ENCODE measurements at regions not wholly inside any gene's neighbourhood (a gene's known extent, or its start where the extent isn't known, plus 50 kb on each side); places are given as distances from the start of the nearest gene placed in this dataset.
"Not testable (repeated sequence)": the region's sequence is repeated elsewhere in the genome, so short reads cannot be mapped to it uniquely, and the experiment has no call there.

DNA sequence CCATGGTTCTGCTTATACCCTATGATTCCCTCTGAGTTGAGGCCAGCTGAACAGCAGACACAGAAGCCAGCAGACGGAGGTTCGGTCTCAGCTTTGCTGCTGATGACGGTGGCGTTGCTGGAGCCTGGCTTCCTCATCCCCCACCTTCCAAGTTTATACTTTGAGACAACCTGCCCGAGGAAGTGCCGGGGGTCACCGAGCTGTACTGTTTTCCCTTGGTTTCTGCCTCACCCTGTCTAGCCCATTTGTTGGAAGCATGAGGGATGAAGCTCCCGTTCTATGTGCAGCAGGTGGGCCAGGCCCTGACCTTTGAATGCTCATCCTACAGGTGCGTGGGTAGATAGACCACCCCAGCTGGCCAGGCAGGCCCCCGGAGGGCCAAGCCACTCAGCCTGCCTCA lies 117.3 kb downstream of the MYCN start:
- ChIA-PET CTCF (no interaction called here), POLR2A (no interaction called here)
- WGBS (ENCODE audit: insufficient coverage), result 97% methylated on average over 10 of the region's 10 CpGs

DNA sequence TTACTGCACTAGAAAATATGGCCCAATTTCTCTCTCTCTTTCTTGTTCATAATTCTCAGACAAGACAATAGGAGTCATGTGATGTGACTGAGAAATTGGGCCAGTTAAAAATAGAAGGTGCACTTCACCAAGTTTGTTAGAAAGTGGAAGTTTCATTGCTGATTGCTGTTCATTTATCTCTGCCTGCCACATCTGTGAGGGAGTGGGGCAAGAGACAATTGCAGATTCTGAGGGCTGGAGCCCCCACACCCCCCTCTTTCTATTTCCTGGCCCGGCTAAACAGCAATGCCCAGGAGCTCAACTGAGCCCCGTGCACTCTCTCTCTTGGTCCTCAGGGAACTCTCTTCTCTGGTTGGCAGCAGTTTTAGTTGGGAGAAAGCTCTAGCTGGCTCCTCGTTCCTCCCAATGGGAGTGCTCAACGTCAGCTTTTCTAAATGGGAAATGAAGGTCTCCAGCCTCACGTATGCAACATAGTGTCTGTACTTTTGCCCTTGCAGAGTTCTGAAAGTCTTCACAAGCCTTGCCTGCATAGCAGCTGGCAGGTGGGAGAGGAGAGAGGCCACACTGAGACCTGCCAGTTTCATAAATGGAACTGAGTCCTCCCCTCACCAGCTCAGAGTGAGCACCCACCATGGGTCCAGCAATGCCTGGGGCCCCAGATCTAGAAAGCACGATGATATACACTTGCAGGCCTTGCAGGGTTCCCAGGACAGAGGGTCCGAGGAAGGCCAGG lies 115.7 kb downstream of the MYCN start:
- peaks cover 0 to 3% (median 0%) of the 10 kb centered on the region in 5 experiments for H3K9me3 ChIP-seq (ENCODE audit: control extremely low read depth in 1 of 5, control insufficient read depth in 4 of 5, insufficient read depth in 2 of 5, low read depth in 1 of 5, low read length in 4 of 5)
- ChIA-PET CTCF (no interaction called here), POLR2A (no interaction called here)
- H3K4me3 ChIP-seq (ENCODE audit: control insufficient read depth in 1 of 7, extremely low read depth in 1 of 7, insufficient read depth in 4 of 7, low read depth in 2 of 7, low read length in 6 of 7), result peak overlapping the region in 4 of 7 experiments; percentile 5 to 38 (median 28)
- H3K36me3 ChIP-seq (ENCODE audit: control insufficient read depth in 4 of 4, insufficient read depth in 4 of 4, low read length in 3 of 4), result no peaks in the 10 kb centered on the region
- peak in 2 of 3 donors; percentile 48 to 68 for DNase-seq
- no peak overlapping the region for H3K27ac ChIP-seq (ENCODE audit: insufficient read depth in 1 of 2, low read depth in 1 of 2, low read length in 2 of 2, poor library complexity in 1 of 2, severe bottlenecking in 2 of 2)
- peaks cover 5 to 16% (median 10%) of the 10 kb centered on the region in 4 experiments for H3K4me1 ChIP-seq (ENCODE audit: control extremely low read depth in 1 of 4, control insufficient read depth in 4 of 4, insufficient read depth in 4 of 4, low read length in 3 of 4)
- 48% methylated on average over 5 of the region's 7 CpGs for WGBS (ENCODE audit: insufficient coverage)
- no peaks in the 10 kb centered on the region for H3K27me3 ChIP-seq (replicated peaks in 2 of 5; ENCODE audit: control insufficient read depth in 4 of 5, insufficient read depth in 5 of 5, low read length in 4 of 5)

More for the DNA sequence above, 117.3 kb downstream of the MYCN start:
- H3K36me3 ChIP-seq (ENCODE audit: control insufficient read depth in 4 of 4, insufficient read depth in 4 of 4, low read length in 3 of 4), result no peaks in the 10 kb centered on the region
- DNase-seq, result no peak
- peaks cover 5 to 16% (median 10%) of the 10 kb centered on the region in 4 experiments for H3K4me1 ChIP-seq (ENCODE audit: control extremely low read depth in 1 of 4, control insufficient read depth in 4 of 4, insufficient read depth in 4 of 4, low read length in 3 of 4)
- no peak overlapping the region for H3K27ac ChIP-seq (ENCODE audit: insufficient read depth in 1 of 2, low read depth in 1 of 2, low read length in 2 of 2, poor library complexity in 1 of 2, severe bottlenecking in 2 of 2)
- H3K4me3 ChIP-seq (ENCODE audit: control insufficient read depth in 1 of 7, extremely low read depth in 1 of 7, insufficient read depth in 4 of 7, low read depth in 2 of 7, low read length in 6 of 7), result no peak overlapping the region
- no peaks in the 10 kb centered on the region for H3K27me3 ChIP-seq (replicated peaks in 2 of 5; ENCODE audit: control insufficient read depth in 4 of 5, insufficient read depth in 5 of 5, low read length in 4 of 5)
- peaks cover 0 to 5% (median 1%) of the 10 kb centered on the region in 5 experiments for H3K9me3 ChIP-seq (ENCODE audit: control extremely low read depth in 1 of 5, control insufficient read depth in 4 of 5, insufficient read depth in 2 of 5, low read depth in 1 of 5, low read length in 4 of 5)

DNA sequence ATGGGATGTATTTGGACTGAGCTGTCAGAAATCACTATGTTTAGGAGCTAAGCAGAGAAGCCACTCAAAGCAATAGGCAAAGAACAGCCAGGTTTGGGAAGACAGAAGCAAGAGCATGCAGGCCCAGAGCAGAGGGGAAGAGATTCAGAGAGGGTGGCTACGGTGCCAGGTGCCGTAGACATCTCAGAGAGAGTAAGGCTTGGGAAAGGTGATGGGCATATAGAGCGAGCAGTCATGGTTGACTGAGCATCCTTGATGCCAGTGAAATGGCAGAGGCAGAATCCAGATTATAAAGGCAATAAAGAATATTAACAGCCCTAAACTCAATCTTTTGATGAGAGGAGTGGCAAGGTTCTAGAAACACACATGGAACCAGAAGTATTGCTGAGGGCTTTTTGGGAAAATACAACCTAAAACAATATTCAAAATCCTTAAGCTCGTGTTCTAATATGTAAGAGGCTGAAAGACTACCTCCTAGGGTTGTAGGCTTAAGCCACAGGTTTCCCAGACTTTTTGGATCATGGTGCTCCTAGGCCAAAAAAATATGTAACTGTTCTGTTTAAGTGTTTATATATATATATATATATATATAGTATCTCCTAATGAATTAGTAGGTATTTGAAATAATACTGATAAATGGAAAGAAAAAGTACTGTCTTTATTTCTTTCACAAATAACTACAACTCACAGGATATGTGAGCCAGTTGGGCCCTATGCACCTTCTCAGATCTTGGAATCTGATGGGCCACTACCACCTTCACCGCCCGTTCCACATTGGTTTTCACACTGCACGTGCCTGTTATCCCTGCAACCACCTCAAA lies 113.3 kb downstream of the MYCN start:
- POLR2A ChIA-PET, result no interaction called here
- Histone ChIP-seq H3K9me3 (ENCODE audit: control extremely low read depth in 1 of 5, control insufficient read depth in 4 of 5, insufficient read depth in 2 of 5, low read depth in 1 of 5, low read length in 4 of 5) (peaks cover 0 to 3% (median 0%) of the 10 kb centered on the region in 5 experiments), H3K4me1 (ENCODE audit: control extremely low read depth in 1 of 4, control insufficient read depth in 4 of 4, insufficient read depth in 4 of 4, low read length in 3 of 4) (peaks cover 5 to 16% (median 10%) of the 10 kb centered on the region in 4 experiments), H3K27me3 (replicated peaks in 2 of 5; ENCODE audit: control insufficient read depth in 4 of 5, insufficient read depth in 5 of 5, low read length in 4 of 5) (no peaks in the 10 kb centered on the region), H3K4me3 (ENCODE audit: control insufficient read depth in 1 of 7, extremely low read depth in 1 of 7, insufficient read depth in 4 of 7, low read depth in 2 of 7, low read length in 6 of 7) (no peak overlapping the region), H3K27ac (ENCODE audit: insufficient read depth in 1 of 2, low read depth in 1 of 2, low read length in 2 of 2, poor library complexity in 1 of 2, severe bottlenecking in 2 of 2) (no peak overlapping the region), H3K36me3 (ENCODE audit: control insufficient read depth in 4 of 4, insufficient read depth in 4 of 4, low read length in 3 of 4) (no peaks in the 10 kb centered on the region)
- 100% methylated on average over 5 of the region's 7 CpGs for WGBS (ENCODE audit: insufficient coverage)
- no peak for DNase-seq
- CTCF ChIA-PET, result interaction anchor here (0.6 kb wide), 1 partner anchor 1234 kb away, joined by 3 read pairs; no protein-coding TSS in a partner anchor

DNA sequence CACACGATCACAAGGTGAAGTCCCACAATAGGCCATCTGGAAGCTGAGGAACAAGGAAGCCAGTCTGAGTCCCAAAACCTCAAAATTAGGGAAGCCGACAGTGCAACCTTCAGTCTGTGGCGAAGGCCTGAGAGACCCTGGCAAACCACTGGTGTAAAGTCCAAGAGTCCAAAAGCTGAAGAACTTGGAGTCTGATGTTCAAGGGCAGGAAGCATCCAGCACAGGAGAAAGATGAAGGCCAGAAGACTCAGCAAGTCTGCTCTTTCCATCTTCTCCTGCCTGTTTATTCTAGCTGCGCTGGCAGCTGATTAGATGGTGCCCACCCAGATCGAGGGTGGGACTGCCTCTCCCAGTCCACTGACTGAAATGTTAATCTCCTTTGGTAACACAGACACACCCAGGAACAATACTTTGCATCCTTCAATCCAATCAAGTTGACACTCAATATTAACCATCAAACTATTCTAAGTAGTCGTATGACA lies 112.3 kb downstream of the MYCN start:
- CTCF ChIA-PET, result not testable (repeated sequence)

DNA sequence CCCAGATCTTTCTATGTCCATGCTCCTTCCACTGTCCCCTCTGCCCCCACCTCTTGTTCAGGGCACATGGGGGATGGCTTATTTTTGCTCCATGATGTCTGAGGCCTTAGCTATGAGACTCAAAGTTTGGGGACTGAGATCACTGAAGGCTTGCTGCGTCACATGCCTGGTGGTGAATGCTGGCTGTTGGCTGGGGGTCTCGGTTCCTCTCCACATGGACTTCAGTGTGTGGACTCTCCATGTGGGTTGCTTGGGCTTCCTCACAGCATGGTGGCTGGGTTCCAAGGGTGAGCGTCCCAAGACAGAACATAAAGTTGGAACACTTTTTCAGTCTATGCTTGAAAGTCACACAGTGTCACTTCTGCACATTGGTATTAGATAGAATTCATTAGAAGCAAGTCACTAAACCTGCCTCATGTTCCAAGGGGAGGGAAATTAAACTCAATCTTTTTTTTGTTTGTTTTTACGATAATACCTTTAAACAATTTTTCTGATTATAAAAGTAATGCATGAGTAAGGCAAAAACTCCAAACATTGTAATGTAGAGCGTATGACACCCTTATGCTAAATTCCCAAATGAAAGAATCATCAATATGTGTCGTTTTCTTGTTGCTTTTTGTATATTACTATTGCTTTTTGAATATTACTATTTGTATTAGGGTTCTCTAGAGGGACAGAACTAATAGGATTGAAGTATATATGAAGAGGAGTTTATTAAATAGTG lies 111.7 kb downstream of the MYCN start:
- CTCF ChIA-PET, result no interaction called here
- Histone ChIP-seq H3K4me1 (ENCODE audit: control extremely low read depth in 1 of 4, control insufficient read depth in 4 of 4, insufficient read depth in 4 of 4, low read length in 3 of 4) (peaks cover 5 to 16% (median 10%) of the 10 kb centered on the region in 4 experiments), H3K9me3 (ENCODE audit: control extremely low read depth in 1 of 5, control insufficient read depth in 4 of 5, insufficient read depth in 2 of 5, low read depth in 1 of 5, low read length in 4 of 5) (peaks cover 0 to 3% (median 0%) of the 10 kb centered on the region in 5 experiments), H3K36me3 (ENCODE audit: control insufficient read depth in 4 of 4, insufficient read depth in 4 of 4, low read length in 3 of 4) (no peaks in the 10 kb centered on the region), H3K27ac (ENCODE audit: insufficient read depth in 1 of 2, low read depth in 1 of 2, low read length in 2 of 2, poor library complexity in 1 of 2, severe bottlenecking in 2 of 2) (no peak overlapping the region), H3K4me3 (ENCODE audit: control insufficient read depth in 1 of 7, extremely low read depth in 1 of 7, insufficient read depth in 4 of 7, low read depth in 2 of 7, low read length in 6 of 7) (no peak overlapping the region), H3K27me3 (replicated peaks in 2 of 5; ENCODE audit: control insufficient read depth in 4 of 5, insufficient read depth in 5 of 5, low read length in 4 of 5) (no peaks in the 10 kb centered on the region)
- POLR2A ChIA-PET, result no interaction called here
- no peak for DNase-seq
- WGBS (ENCODE audit: insufficient coverage), result 100% methylated on average over 3 of the region's 6 CpGs

More for the DNA sequence above, 112.3 kb downstream of the MYCN start:
- H3K4me3 ChIP-seq (ENCODE audit: control insufficient read depth in 1 of 7, extremely low read depth in 1 of 7, insufficient read depth in 4 of 7, low read depth in 2 of 7, low read length in 6 of 7); H3K36me3 ChIP-seq (ENCODE audit: control insufficient read depth in 4 of 4, insufficient read depth in 4 of 4, low read length in 3 of 4); H3K27me3 ChIP-seq (replicated peaks in 2 of 5; ENCODE audit: control insufficient read depth in 4 of 5, insufficient read depth in 5 of 5, low read length in 4 of 5); DNase-seq; POLR2A ChIA-PET; H3K9me3 ChIP-seq (ENCODE audit: control extremely low read depth in 1 of 5, control insufficient read depth in 4 of 5, insufficient read depth in 2 of 5, low read depth in 1 of 5, low read length in 4 of 5); H3K27ac ChIP-seq (ENCODE audit: insufficient read depth in 1 of 2, low read depth in 1 of 2, low read length in 2 of 2, poor library complexity in 1 of 2, severe bottlenecking in 2 of 2): not testable (repeated sequence)
- peaks cover 5 to 16% (median 10%) of the 10 kb centered on the region in 4 experiments for H3K4me1 ChIP-seq (ENCODE audit: control extremely low read depth in 1 of 4, control insufficient read depth in 4 of 4, insufficient read depth in 4 of 4, low read length in 3 of 4)
- 96% methylated on average over 5 of the region's 6 CpGs for WGBS (ENCODE audit: insufficient coverage)

DNA sequence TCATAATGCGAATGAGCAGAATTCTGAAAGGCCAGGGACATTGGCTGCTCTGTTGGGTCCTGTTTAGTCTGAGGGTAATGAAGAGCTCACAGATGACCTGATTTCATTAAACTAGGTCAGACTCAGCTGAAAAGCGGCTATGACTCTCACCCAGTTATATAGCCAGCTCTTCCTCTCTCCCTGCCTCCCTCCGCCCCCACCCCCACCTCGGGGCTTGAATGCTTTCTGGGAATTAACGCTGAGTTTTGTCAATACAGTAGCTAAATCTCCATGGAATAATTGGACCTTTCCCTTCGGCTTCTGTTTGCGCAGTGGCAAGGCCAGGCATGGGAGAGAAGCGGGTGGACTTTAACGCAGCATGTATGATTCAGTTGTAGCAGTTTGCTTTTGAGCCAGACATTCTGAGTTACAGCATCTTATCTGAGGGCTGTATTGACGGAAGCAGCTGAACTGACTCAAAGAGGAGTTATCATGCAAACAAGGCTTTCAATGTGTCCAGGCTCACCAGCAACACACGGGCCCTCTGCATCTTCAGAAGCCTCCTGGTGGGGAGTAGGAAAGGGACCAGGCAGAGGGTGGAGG lies 110.6 kb downstream of the MYCN start:
- H3K27ac ChIP-seq (ENCODE audit: insufficient read depth in 1 of 2, low read depth in 1 of 2, low read length in 2 of 2, poor library complexity in 1 of 2, severe bottlenecking in 2 of 2), result no peak overlapping the region
- H3K9me3 ChIP-seq (ENCODE audit: control extremely low read depth in 1 of 5, control insufficient read depth in 4 of 5, insufficient read depth in 2 of 5, low read depth in 1 of 5, low read length in 4 of 5), result peaks cover 0 to 3% (median 0%) of the 10 kb centered on the region in 5 experiments
- ChIA-PET CTCF (interaction anchor here (0.6 kb wide), 1 partner anchor 284 kb away, joined by 3 read pairs; no protein-coding TSS in a partner anchor), POLR2A (no interaction called here)
- DNase-seq, result no peak
- 94% methylated on average over 10 of the region's 11 CpGs for WGBS (ENCODE audit: insufficient coverage)
- no peaks in the 10 kb centered on the region for H3K27me3 ChIP-seq (replicated peaks in 2 of 5; ENCODE audit: control insufficient read depth in 4 of 5, insufficient read depth in 5 of 5, low read length in 4 of 5)
- H3K36me3 ChIP-seq (ENCODE audit: control insufficient read depth in 4 of 4, insufficient read depth in 4 of 4, low read length in 3 of 4), result no peaks in the 10 kb centered on the region
- peaks cover 2 to 9% (median 5%) of the 10 kb centered on the region in 4 experiments for H3K4me1 ChIP-seq (ENCODE audit: control extremely low read depth in 1 of 4, control insufficient read depth in 4 of 4, insufficient read depth in 4 of 4, low read length in 3 of 4)
- no peak overlapping the region for H3K4me3 ChIP-seq (ENCODE audit: control insufficient read depth in 1 of 7, extremely low read depth in 1 of 7, insufficient read depth in 4 of 7, low read depth in 2 of 7, low read length in 6 of 7)

Data from common myeloid progenitor, CD34-positive (primary cell).